ENCODE measurements at regions not wholly inside any gene's neighbourhood (a gene's known extent, or its start where the extent isn't known, plus 50 kb on each side); places are given as distances from the start of the nearest gene placed in this dataset.

DNA sequence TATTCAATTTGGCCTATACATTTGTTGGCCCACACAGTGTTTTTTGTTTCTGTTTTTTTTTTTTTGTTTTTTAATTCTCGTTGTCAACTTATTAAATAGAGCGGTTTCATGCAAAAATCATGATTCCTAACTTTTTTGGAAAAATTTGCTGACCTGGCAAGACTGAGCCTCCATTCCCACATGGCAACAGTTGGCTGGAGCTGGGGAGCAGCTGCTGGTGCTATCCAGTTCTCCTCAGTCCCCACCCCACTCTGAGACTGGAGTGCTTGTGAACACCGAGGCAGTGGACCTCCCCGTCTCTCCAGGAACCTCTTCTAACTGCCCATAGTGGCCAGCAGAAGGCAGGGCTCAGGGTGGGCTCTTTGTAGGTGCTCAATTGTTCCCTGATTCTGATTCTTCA is 95.7 kb upstream of the OTUD4 start:
- Histone ChIP-seq H3K36me3 (ENCODE audit: control insufficient read depth in 2 of 2, insufficient read depth in 2 of 2, low read length in 1 of 2) (no peaks in the 10 kb centered on the region), H3K9me3 (replicated peaks; ENCODE audit: control insufficient read depth, insufficient read depth, low read length) (peaks cover 2% of the 10 kb centered on the region; the same call in 1 of the 3 replicates), H3K27me3 (replicated peaks in 1 of 2; ENCODE audit: control insufficient read depth in 2 of 2, insufficient read depth in 2 of 2, low read length in 1 of 2) (no peaks in the 10 kb centered on the region), H3K9ac (ENCODE audit: control insufficient read depth, insufficient read depth, low read length) (no peak overlapping the region), H3K4me3 (no peak overlapping the region), H3K27ac (ENCODE audit: control insufficient read depth, insufficient read depth) (no peak overlapping the region), H3K4me1 (ENCODE audit: control insufficient read depth, insufficient read depth, low read length) (no peaks in the 10 kb centered on the region), H3K4me2 (ENCODE audit: control insufficient read depth, insufficient read depth) (no peak overlapping the region), H2AFZ (ENCODE audit: control insufficient read depth, low read depth, low read length) (no peak overlapping the region), H3K79me2 (ENCODE audit: control insufficient read depth, insufficient read depth, low read length) (no peaks in the 10 kb centered on the region), H4K20me1 (ENCODE audit: control insufficient read depth, insufficient read depth) (no peaks in the 10 kb centered on the region)
- POLR2A ChIA-PET: no interaction called here
- intact Hi-C loops (cut with micrococcal nuclease; ENCODE audit: unreplicated experiment): no loop called here
- RAD21 ChIA-PET (ENCODE audit: unreplicated experiment): no interaction called here
- DNase-seq (ENCODE audit: low read depth, low spot score) (no peak), FAIRE-seq (no peak), ATAC-seq (no peak)
- in situ Hi-C loops (cut with MboI): no loop called here
- TF ChIP-seq, protein P1, sequence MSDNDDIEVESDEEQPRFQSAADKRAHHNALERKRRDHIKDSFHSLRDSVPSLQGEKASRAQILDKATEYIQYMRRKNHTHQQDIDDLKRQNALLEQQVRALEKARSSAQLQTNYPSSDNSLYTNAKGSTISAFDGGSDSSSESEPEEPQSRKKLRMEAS (IDR thresholded peaks at IDR 0.05; ENCODE audit: low read depth, low read length): no peak
- TF ChIP-seq POU2F2 (IDR thresholded peaks at IDR 0.05; ENCODE audit: borderline replicate concordance, low read depth, low read length) (no peak), PAX8 (IDR thresholded peaks at IDR 0.05) (no peak), KDM1A (IDR thresholded peaks at IDR 0.05; ENCODE audit: borderline replicate concordance) (no peak), SMC3 (IDR thresholded peaks at IDR 0.05; ENCODE audit: borderline replicate concordance, low read length) (no peak)
- CTCF ChIA-PET: no interaction called here
- BruUV-seq (replicated peaks): no TSS peak
- 27% methylated on average over 4 of the region's 4 CpGs for WGBS (ENCODE audit: insufficient coverage, insufficient replicate concordance, low lambda C conversion rate, missing lambda C conversion rate)
- SMC1A ChIA-PET (ENCODE audit: uncharacterized antibody, unreplicated experiment): no interaction called here

DNA sequence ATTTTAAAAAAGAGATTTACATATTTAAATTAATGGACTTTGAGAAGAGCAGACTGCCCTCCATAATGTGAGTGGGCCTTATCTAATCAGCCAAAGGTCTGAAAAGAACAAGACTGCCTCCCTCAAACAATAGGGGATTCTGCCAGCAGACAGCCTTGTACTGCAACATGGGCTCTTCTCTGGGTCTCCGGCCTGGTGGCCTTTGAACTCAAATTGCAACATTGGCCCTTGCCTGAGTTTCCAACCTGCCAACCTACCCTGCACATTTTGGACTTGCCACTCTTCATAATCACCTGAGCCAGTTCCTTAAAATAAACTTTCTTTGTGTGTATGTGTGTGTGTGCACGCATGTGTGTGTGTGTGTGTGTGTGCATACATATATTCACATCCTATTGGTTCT is 90.8 kb upstream of the OTUD4 start:
- Histone ChIP-seq H2AFZ (ENCODE audit: control insufficient read depth, low read depth, low read length) (no peak overlapping the region), H3K4me1 (ENCODE audit: control insufficient read depth, insufficient read depth, low read length) (no peaks in the 10 kb centered on the region), H3K36me3 (ENCODE audit: control insufficient read depth in 2 of 2, insufficient read depth in 2 of 2, low read length in 1 of 2) (no peaks in the 10 kb centered on the region), H4K20me1 (ENCODE audit: control insufficient read depth, insufficient read depth) (no peaks in the 10 kb centered on the region), H3K4me2 (ENCODE audit: control insufficient read depth, insufficient read depth) (no peak overlapping the region), H3K9me3 (replicated peaks; ENCODE audit: control insufficient read depth, insufficient read depth, low read length) (peaks cover 2% of the 10 kb centered on the region; the same call in 1 of the 3 replicates), H3K27ac (ENCODE audit: control insufficient read depth, insufficient read depth) (no peak overlapping the region), H3K79me2 (ENCODE audit: control insufficient read depth, insufficient read depth, low read length) (no peaks in the 10 kb centered on the region), H3K27me3 (replicated peaks in 1 of 2; ENCODE audit: control insufficient read depth in 2 of 2, insufficient read depth in 2 of 2, low read length in 1 of 2) (no peaks in the 10 kb centered on the region), H3K9ac (ENCODE audit: control insufficient read depth, insufficient read depth, low read length) (no peak overlapping the region), H3K4me3 (no peak overlapping the region)
- FAIRE-seq (no peak), DNase-seq (ENCODE audit: low read depth, low spot score) (no peak), ATAC-seq (no peak)
- 13% methylated on average over 2 of the region's 2 CpGs for WGBS (ENCODE audit: insufficient coverage, insufficient replicate concordance, low lambda C conversion rate, missing lambda C conversion rate)
- SMC1A ChIA-PET (ENCODE audit: uncharacterized antibody, unreplicated experiment): interaction anchor here (0.6 kb wide), 1 partner anchor 839 kb away, joined by 3 read pairs; no protein-coding TSS in a partner anchor
- RAD21 ChIA-PET (ENCODE audit: unreplicated experiment): no interaction called here
- POLR2A ChIA-PET: interaction anchor here (0.6 kb wide), 1 partner anchor 1096 kb away, joined by 3 read pairs; no protein-coding TSS in a partner anchor
- TF ChIP-seq STAT3 (IDR thresholded peaks at IDR 0.05; ENCODE audit: low read depth, low read length) (no peak), NR2F1 (conservative IDR thresholded peaks at IDR 0.05) (no peak), RB1 (IDR thresholded peaks at IDR 0.05; ENCODE audit: borderline replicate concordance) (no peak)
- TF ChIP-seq, protein P2, sequence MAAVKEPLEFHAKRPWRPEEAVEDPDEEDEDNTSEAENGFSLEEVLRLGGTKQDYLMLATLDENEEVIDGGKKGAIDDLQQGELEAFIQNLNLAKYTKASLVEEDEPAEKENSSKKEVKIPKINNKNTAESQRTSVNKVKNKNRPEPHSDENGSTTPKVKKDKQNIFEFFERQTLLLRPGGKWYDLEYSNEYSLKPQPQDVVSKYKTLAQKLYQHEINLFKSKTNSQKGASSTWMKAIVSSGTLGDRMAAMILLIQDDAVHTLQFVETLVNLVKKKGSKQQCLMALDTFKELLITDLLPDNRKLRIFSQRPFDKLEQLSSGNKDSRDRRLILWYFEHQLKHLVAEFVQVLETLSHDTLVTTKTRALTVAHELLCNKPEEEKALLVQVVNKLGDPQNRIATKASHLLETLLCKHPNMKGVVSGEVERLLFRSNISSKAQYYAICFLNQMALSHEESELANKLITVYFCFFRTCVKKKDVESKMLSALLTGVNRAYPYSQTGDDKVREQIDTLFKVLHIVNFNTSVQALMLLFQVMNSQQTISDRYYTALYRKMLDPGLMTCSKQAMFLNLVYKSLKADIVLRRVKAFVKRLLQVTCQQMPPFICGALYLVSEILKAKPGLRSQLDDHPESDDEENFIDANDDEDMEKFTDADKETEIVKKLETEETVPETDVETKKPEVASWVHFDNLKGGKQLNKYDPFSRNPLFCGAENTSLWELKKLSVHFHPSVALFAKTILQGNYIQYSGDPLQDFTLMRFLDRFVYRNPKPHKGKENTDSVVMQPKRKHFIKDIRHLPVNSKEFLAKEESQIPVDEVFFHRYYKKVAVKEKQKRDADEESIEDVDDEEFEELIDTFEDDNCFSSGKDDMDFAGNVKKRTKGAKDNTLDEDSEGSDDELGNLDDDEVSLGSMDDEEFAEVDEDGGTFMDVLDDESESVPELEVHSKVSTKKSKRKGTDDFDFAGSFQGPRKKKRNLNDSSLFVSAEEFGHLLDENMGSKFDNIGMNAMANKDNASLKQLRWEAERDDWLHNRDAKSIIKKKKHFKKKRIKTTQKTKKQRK (IDR thresholded peaks at IDR 0.05; ENCODE audit: low read depth, low read length): no peak
- intact Hi-C loops (cut with micrococcal nuclease; ENCODE audit: unreplicated experiment) (no loop called here), in situ Hi-C loops (cut with MboI) (no loop called here)
- no TSS peak for BruUV-seq (replicated peaks)
- CTCF ChIA-PET: interaction anchor here (0.7 kb wide), 1 partner anchor 30 kb away, joined by 4 read pairs; no protein-coding TSS in a partner anchor

Measured in GM12878 (cell line).